PC-3 (cell line): ENCODE measurements at regions not wholly inside any gene's neighbourhood (a gene's known extent, or its start where the extent isn't known, plus 50 kb on each side); places are given as distances from the start of the nearest gene placed in this dataset.

Experiments
- ATAC-seq: fragments of 200-7000 bp; cut with Tn5 transposase; 2 replicates; pipeline ENCODE4 v1.9.1; 2020; ENCODE audit warnings: mild to moderate bottlenecking, moderate library complexity
- BruUV-seq: library from RNA; stranded (reverse); fragments of 400-500 nt; replicated peaks from 2 replicates; lab custom pipeline; 2021; lab: Mats Ljungman, UMichigan
- CTCF ChIA-PET: fragments of 300-600 bp; sonication (Branson Sonifier 250); formaldehyde crosslinking; loops from one replicate; lab custom pipeline; 2022; ENCODE audit warnings: antibody characterized with exemption; lab: Charles Lee
- POLR2A ChIA-PET: fragments of 300-600 bp; sonication (Branson Sonifier 250); formaldehyde crosslinking; loops from one replicate; lab custom pipeline; 2022; ENCODE audit warnings: antibody characterized with exemption; ENCODE audit not compliant: unreplicated experiment; lab: Charles Lee
- DNase-seq: peaks from one replicate; pipeline ENCODE4 v3.0.0-alpha.2; 2015
- H2AFZ ChIP-seq: fragments of 300-600 bp; sonication (generic); 2 replicates; pipeline ENCODE4 v1.6.0; 2016; ENCODE audit warnings: antibody characterized with exemption, low read length
- H3F3A ChIP-seq: fragments of 300-600 bp; sonication (generic); one replicate; pipeline ENCODE4 v1.6.0; 2017; ENCODE audit warnings: antibody characterized with exemption, low read length, control low read depth, mild to moderate bottlenecking; ENCODE audit not compliant: unreplicated experiment
- H3K27ac ChIP-seq: fragments of 300-600 bp; sonication (generic); 2 replicates; pipeline ENCODE4 v1.5.1; 2016; ENCODE audit warnings: mild to moderate bottlenecking, low read length
- H3K27me3 ChIP-seq: fragments of 300-600 bp; sonication (generic); 2 replicates; pipeline ENCODE4 v1.6.1; 2016; ENCODE audit warnings: low read length, mixed read lengths
- H3K36me3 ChIP-seq: fragments of 300-600 bp; sonication (generic); 2 replicates; pipeline ENCODE4 v1.6.1; 2016; ENCODE audit warnings: low read depth, mixed run types, low read length, mixed read lengths
- H3K4me1 ChIP-seq: fragments of 300-600 bp; sonication (generic); 2 replicates; pipeline ENCODE4 v1.5.1; 2016; ENCODE audit warnings: low read length; ENCODE audit not compliant: insufficient read depth
- H3K4me2 ChIP-seq: fragments of 300-600 bp; sonication (generic); 2 replicates; pipeline ENCODE4 v1.6.0; 2016; ENCODE audit warnings: low read length
- H3K4me3 ChIP-seq: fragments of 300-600 bp; sonication (generic); 2 replicates; pipeline ENCODE4 v1.5.1; 2016; ENCODE audit warnings: mild to moderate bottlenecking, low read length, mixed read lengths
- H3K79me2 ChIP-seq: fragments of 300-600 bp; sonication (generic); 2 replicates; pipeline ENCODE4 v1.6.1; 2017; ENCODE audit warnings: low read length, mixed read lengths
- H3K9ac ChIP-seq: fragments of 300-600 bp; sonication (generic); 2 replicates; pipeline ENCODE4 v1.6.0; 2016; ENCODE audit warnings: mild to moderate bottlenecking, low read length
- H3K9me2 ChIP-seq: fragments of 300-600 bp; sonication (generic); replicated peaks from 2 replicates; pipeline ENCODE4 v1.6.1; 2016; ENCODE audit warnings: mixed run types, low read length, mixed read lengths
- H3K9me3 ChIP-seq: fragments of 300-600 bp; sonication (generic); 2 replicates; pipeline ENCODE4 v1.6.1; 2016; ENCODE audit warnings: low read length, mixed read lengths
- H4K20me1 ChIP-seq: fragments of 300-600 bp; sonication (generic); 2 replicates; pipeline ENCODE4 v1.6.1; 2016; ENCODE audit warnings: low read length, mixed read lengths
- CTCF ChIP-seq: fragments of 300-600 bp; sonication (generic); conservative IDR thresholded peaks from 2 replicates; pipeline ENCODE4 v1.5.1; 2017; ENCODE audit warnings: antibody characterized with exemption, low read depth, mild to moderate bottlenecking, low read length
- EZH2 ChIP-seq: fragments of 300-600 bp; sonication (generic); IDR thresholded peaks from one replicate; pipeline ENCODE4 v1.6.1; 2017; ENCODE audit warnings: antibody characterized with exemption, mild to moderate bottlenecking, low read length; ENCODE audit not compliant: unreplicated experiment
- EZH2phosphoT487 ChIP-seq: fragments of 300-600 bp; sonication (generic); IDR thresholded peaks from 2 replicates; pipeline ENCODE4 v1.6.1; 2018; ENCODE audit warnings: mild to moderate bottlenecking, antibody characterized with exemption, low read length, borderline replicate concordance
- intact Hi-C: fragments of 100-400 bp; cut with micrococcal nuclease; formaldehyde crosslinking; loops from 2 replicates; pipeline ENCODE4 v1.9.0; 2023

GRCh38 chr11:119798656-119799055 is 69.7 kb upstream of the NECTIN1 start:
- Histone ChIP-seq H3K9me2 (no peaks in the 10 kb centered on the region), H2AFZ (no peak overlapping the region), H3K9me3 (no peaks in the 10 kb centered on the region), H3K79me2 (no peaks in the 10 kb centered on the region), H3K9ac (no peak overlapping the region), H4K20me1 (no peaks in the 10 kb centered on the region), H3F3A (no peaks in the 10 kb centered on the region), H3K4me1 (no peaks in the 10 kb centered on the region), H3K4me3 (no peak overlapping the region), H3K4me2 (no peak overlapping the region), H3K27ac (no peak overlapping the region), H3K27me3 (peaks cover 75% of the 10 kb centered on the region), H3K36me3 (no peaks in the 10 kb centered on the region)
- POLR2A ChIA-PET = no interaction called here
- ATAC-seq (no peak), DNase-seq (no peak)
- BruUV-seq = no TSS peak
- TF ChIP-seq EZH2phosphoT487 (no peak), CTCF (no peak), EZH2 (no peak)
- intact Hi-C loops = no loop called here
- CTCF ChIA-PET = no interaction called here

GRCh38 chr11:119797736-119798135 is 68.7 kb upstream of the NECTIN1 start:
- H3K4me1 ChIP-seq = no peaks in the 10 kb centered on the region
- H3K4me2 ChIP-seq = no peak overlapping the region
- H2AFZ ChIP-seq = no peak overlapping the region
- ATAC-seq (no peak), DNase-seq (no peak)
- H3K79me2 ChIP-seq = no peaks in the 10 kb centered on the region
- no TSS peak for BruUV-seq
- H3K4me3 ChIP-seq = no peak overlapping the region
- H3K27ac ChIP-seq = no peak overlapping the region
- H3K9me3 ChIP-seq = no peaks in the 10 kb centered on the region
- POLR2A ChIA-PET = no interaction called here
- no peaks in the 10 kb centered on the region for H3K9me2 ChIP-seq
- H3K9ac ChIP-seq = no peak overlapping the region
- H3K36me3 ChIP-seq = no peaks in the 10 kb centered on the region
- no peaks in the 10 kb centered on the region for H3F3A ChIP-seq
- CTCF ChIA-PET = no interaction called here
- H4K20me1 ChIP-seq = no peaks in the 10 kb centered on the region
- no peak for TF ChIP-seq CTCF
- no peak for TF ChIP-seq EZH2phosphoT487
- no peak for TF ChIP-seq EZH2
- intact Hi-C loops = no loop called here
- peaks cover 74% of the 10 kb centered on the region for H3K27me3 ChIP-seq

GRCh38 chr11:119797123-119797611 is 68.2 kb upstream of the NECTIN1 start:
- H2AFZ ChIP-seq = no peak overlapping the region
- H4K20me1 ChIP-seq = no peaks in the 10 kb centered on the region
- ATAC-seq (no peak), DNase-seq (no peak)
- H3F3A ChIP-seq = no peaks in the 10 kb centered on the region
- no peaks in the 10 kb centered on the region for H3K9me3 ChIP-seq
- H3K9ac ChIP-seq = no peak overlapping the region
- H3K36me3 ChIP-seq = no peaks in the 10 kb centered on the region
- H3K27me3 ChIP-seq = peaks cover 69% of the 10 kb centered on the region
- BruUV-seq = no TSS peak
- intact Hi-C loops = no loop called here
- H3K4me3 ChIP-seq = no peak overlapping the region
- H3K27ac ChIP-seq = no peak overlapping the region
- TF ChIP-seq EZH2 (no peak), EZH2phosphoT487 (no peak), CTCF (no peak)
- no peak overlapping the region for H3K4me2 ChIP-seq
- H3K4me1 ChIP-seq = no peaks in the 10 kb centered on the region
- no peaks in the 10 kb centered on the region for H3K79me2 ChIP-seq
- ChIA-PET CTCF (no interaction called here), POLR2A (no interaction called here)
- H3K9me2 ChIP-seq = no peaks in the 10 kb centered on the region
